ENCODE measurements at regions not wholly inside any gene's neighbourhood (a gene's known extent, or its start where the extent isn't known, plus 50 kb on each side); places are given as distances from the start of the nearest gene placed in this dataset.

GRCh38 chr9:79902825-79903600, 331.2 kb downstream of the TLE4 start:
- TF ChIP-seq CTCF (IDR thresholded peaks at IDR 0.05) (no peak), POLR2A (IDR thresholded peaks at IDR 0.05) (no peak)
